ENCODE measurements at regions not wholly inside any gene's neighbourhood (a gene's known extent, or its start where the extent isn't known, plus 50 kb on each side); places are given as distances from the start of the nearest gene placed in this dataset.

GRCh38 chr2:101638817-101639605, 58.5 kb upstream of the MAP4K4 start:
- no peaks in the 10 kb centered on the region for H3K27me3 Mint-ChIP-seq (ENCODE audit: insufficient read depth, unreplicated experiment)
- POLR2A ChIA-PET, result no interaction called here

GRCh38 chr2:101638181-101638711, 59.3 kb upstream of the MAP4K4 start:
- Mint-ChIP-seq H3K36me3 (ENCODE audit: insufficient read depth, unreplicated experiment) (no peaks in the 10 kb centered on the region), H3K27me3 (ENCODE audit: insufficient read depth, unreplicated experiment) (no peaks in the 10 kb centered on the region), H3K27ac (ENCODE audit: unreplicated experiment) (no peak overlapping the region), H3K4me3 (ENCODE audit: unreplicated experiment) (no peak overlapping the region), H3K9me3 (ENCODE audit: unreplicated experiment) (no peaks in the 10 kb centered on the region), H3K4me1 (ENCODE audit: low read depth, unreplicated experiment) (no peaks in the 10 kb centered on the region)
- no peaks in the 10 kb centered on the region for H3K4me1 ChIP-seq
- CTCF ChIA-PET, result no interaction called here
- no peak for DNase-seq
- no TSS peak for BruUV-seq (replicated peaks)
- TF ChIP-seq CTCF (IDR thresholded peaks at IDR 0.05; ENCODE audit: insufficient read depth in 1 of 2, low read depth in 1 of 2, low read length in 1 of 2, severe bottlenecking in 1 of 2, unreplicated experiment in 1 of 2), result no peak
- H3K9me3 ChIP-seq, result no peaks in the 10 kb centered on the region
- H3K36me3 ChIP-seq (ENCODE audit: control insufficient read depth, insufficient read depth, low read length), result no peaks in the 10 kb centered on the region
- POLR2A ChIA-PET, result no interaction called here
- no peaks in the 10 kb centered on the region for H3K27me3 ChIP-seq (replicated peaks; ENCODE audit: control insufficient read depth, insufficient read depth, low read length)
- no peak overlapping the region for H3K4me3 ChIP-seq (ENCODE audit: low read depth, low read length)
- intact Hi-C loops (cut with micrococcal nuclease; ENCODE audit: unreplicated experiment), result no loop called here

More at GRCh38 chr2:101638817-101639605, 58.5 kb upstream of the MAP4K4 start:
- no peak overlapping the region for H3K4me3 Mint-ChIP-seq (ENCODE audit: unreplicated experiment)
- DNase-seq, result no peak
- Histone ChIP-seq H3K4me3 (ENCODE audit: low read depth, low read length) (no peak overlapping the region), H3K4me1 (no peaks in the 10 kb centered on the region), H3K36me3 (ENCODE audit: control insufficient read depth, insufficient read depth, low read length) (no peaks in the 10 kb centered on the region), H3K9me3 (no peaks in the 10 kb centered on the region), H3K27me3 (replicated peaks; ENCODE audit: control insufficient read depth, insufficient read depth, low read length) (no peaks in the 10 kb centered on the region)
- H3K27ac Mint-ChIP-seq (ENCODE audit: unreplicated experiment), result no peak overlapping the region
- CTCF ChIA-PET, result no interaction called here
- no peaks in the 10 kb centered on the region for H3K36me3 Mint-ChIP-seq (ENCODE audit: insufficient read depth, unreplicated experiment)
- BruUV-seq (replicated peaks), result no TSS peak
- intact Hi-C loops (cut with micrococcal nuclease; ENCODE audit: unreplicated experiment), result no loop called here
- no peaks in the 10 kb centered on the region for H3K4me1 Mint-ChIP-seq (ENCODE audit: low read depth, unreplicated experiment)
- TF ChIP-seq CTCF (IDR thresholded peaks at IDR 0.05; ENCODE audit: insufficient read depth in 1 of 2, low read depth in 1 of 2, low read length in 1 of 2, severe bottlenecking in 1 of 2, unreplicated experiment in 1 of 2), result no peak
- H3K9me3 Mint-ChIP-seq (ENCODE audit: unreplicated experiment), result no peaks in the 10 kb centered on the region

- peaks cover 13% of the 10 kb centered on the region for H3K4me1 Mint-ChIP-seq (ENCODE audit: low read depth, unreplicated experiment)
- DNase-seq, result no peak
- no peaks in the 10 kb centered on the region for H3K27me3 ChIP-seq (replicated peaks; ENCODE audit: control insufficient read depth, insufficient read depth, low read length)
- ChIA-PET POLR2A (no interaction called here), CTCF (no interaction called here)
- no peak for TF ChIP-seq CTCF (IDR thresholded peaks at IDR 0.05; ENCODE audit: insufficient read depth in 1 of 2, low read depth in 1 of 2, low read length in 1 of 2, severe bottlenecking in 1 of 2, unreplicated experiment in 1 of 2)
- peaks cover 6% of the 10 kb centered on the region for H3K9me3 Mint-ChIP-seq (ENCODE audit: unreplicated experiment)
- no peaks in the 10 kb centered on the region for H3K36me3 Mint-ChIP-seq (ENCODE audit: insufficient read depth, unreplicated experiment)
- no peaks in the 10 kb centered on the region for H3K9me3 ChIP-seq
- H3K27ac Mint-ChIP-seq (ENCODE audit: unreplicated experiment), result no peak overlapping the region
- no TSS peak for BruUV-seq (replicated peaks)
- intact Hi-C loops (cut with micrococcal nuclease; ENCODE audit: unreplicated experiment), result no loop called here
- no peak overlapping the region for H3K4me3 Mint-ChIP-seq (ENCODE audit: unreplicated experiment)
- H3K27me3 Mint-ChIP-seq (ENCODE audit: insufficient read depth, unreplicated experiment), result no peaks in the 10 kb centered on the region
- H3K36me3 ChIP-seq (ENCODE audit: control insufficient read depth, insufficient read depth, low read length), result no peaks in the 10 kb centered on the region
- peaks cover 13% of the 10 kb centered on the region for H3K4me1 ChIP-seq
- H3K4me3 ChIP-seq (ENCODE audit: low read depth, low read length), result no peak overlapping the region
Observed at GRCh38 chr2:101630224-101630949, 67.1 kb upstream of the MAP4K4 start.

Measured in Caco-2 (cell line).